GM19372 (cell line): ENCODE measurements at regions not wholly inside any gene's neighbourhood (a gene's known extent, or its start where the extent isn't known, plus 50 kb on each side); places are given as distances from the start of the nearest gene placed in this dataset.
A peak's percentile ranks its signal among the peaks of the same experiment; 100 is the strongest.

Experiments
- ATAC-seq: cut with Tn5 transposase; IDR thresholded peaks from one replicate; pipeline ENCODE4 v1.9.1; 2021; ENCODE audit warnings: mild to moderate bottlenecking, low read depth, moderate library complexity; ENCODE audit not compliant: unreplicated experiment

DNA sequence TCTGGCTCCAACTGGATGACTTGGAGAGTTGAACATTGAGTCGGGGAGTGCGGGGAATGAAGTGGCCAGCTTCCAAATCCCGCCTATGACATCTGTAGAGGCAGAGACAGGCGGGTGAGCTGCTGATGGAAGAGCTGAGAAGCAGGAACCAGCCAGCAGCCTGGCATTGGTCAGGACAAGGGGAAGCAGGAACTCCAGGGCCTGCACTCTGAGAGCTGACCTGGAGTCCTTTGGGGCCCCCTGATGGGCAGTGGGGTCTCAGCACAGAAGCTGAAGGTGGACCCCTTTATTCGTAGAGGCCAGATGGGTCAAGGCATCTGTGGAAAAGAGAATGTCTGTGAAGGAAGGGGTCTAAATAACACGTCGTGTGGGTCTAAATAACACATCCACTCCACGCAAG is 57.0 kb downstream of the SEC61G start:
- ATAC-seq, result no peak

DNA sequence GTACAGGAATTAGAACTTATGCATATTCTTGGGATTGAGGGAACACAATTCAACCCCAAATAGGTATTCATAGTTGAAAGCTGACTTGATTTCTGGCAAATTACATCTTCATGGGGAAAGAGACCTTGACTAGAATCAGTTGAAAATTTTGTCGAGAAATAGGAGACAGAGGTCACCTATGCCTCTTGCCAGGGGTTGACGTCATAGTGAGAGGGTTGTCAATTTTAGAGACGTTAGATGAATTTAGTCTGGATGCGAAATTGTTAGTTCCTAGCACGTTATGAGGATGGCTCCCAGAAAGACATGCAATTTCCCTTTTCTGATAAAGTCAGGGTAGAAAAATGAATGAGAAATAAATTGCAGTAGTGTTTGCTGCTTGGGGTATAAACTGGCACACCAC is 59.3 kb downstream of the SEC61G start:
- no peak for ATAC-seq

DNA sequence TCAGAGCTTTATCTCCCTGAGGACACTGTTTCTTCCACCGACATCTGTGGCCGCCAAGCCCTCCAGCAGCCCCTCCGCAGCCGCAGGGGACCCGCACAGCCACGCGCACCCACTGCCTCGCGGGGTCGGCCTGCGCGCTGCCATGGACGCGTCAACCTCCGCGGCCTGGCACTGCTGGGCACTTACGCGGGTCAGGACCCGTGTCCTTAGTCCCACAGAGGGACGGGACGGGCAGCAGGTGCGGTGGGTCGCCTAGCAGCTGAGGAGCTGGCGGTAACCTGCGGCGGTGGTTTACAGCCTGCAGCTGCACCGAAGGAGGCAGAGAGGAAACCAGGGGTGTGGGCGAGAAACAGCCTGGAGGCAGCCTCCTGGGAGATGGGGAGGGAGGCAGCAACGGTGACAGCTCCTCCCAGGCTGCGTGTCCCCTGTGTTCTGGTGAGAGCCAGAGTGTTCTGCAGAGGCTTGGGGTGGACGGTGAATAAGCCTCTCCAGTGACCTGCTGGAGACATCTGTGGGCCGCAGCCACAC is 61.3 kb downstream of the SEC61G start:
- no peak for ATAC-seq

DNA sequence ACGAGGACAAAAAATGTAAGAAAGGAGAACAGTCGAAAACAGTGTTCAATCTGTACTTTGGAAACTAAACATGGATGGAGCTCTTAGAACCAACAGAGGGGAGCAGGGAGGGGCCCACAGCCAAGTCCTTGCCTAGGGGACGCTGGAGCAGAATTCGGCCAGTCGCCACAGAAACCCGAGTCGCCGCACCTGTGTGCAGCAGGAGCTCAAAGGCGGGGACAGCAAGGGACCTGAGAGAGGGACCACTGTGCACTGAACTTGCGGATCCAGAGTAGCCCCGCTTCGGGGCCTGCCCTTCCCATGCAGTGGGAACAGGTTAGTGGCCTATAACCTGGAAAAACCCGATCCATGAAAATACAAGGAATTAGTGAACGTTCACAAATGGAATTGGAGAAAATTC is 68.1 kb downstream of the SEC61G start:
- no peak for ATAC-seq

- ATAC-seq, result no peak
These were observed 69.0 kb downstream of the SEC61G start for GRCh38 chr7:54690050-54690443.

GRCh38 chr7:54689394-54690049 is 69.5 kb downstream of the SEC61G start:
- ATAC-seq, result no peak

- ATAC-seq, result no peak
These were observed 71.4 kb downstream of the SEC61G start for GRCh38 chr7:54687462-54688212.

GRCh38 chr7:54680377-54681005 is 78.5 kb downstream of the SEC61G start:
- no peak for ATAC-seq

DNA sequence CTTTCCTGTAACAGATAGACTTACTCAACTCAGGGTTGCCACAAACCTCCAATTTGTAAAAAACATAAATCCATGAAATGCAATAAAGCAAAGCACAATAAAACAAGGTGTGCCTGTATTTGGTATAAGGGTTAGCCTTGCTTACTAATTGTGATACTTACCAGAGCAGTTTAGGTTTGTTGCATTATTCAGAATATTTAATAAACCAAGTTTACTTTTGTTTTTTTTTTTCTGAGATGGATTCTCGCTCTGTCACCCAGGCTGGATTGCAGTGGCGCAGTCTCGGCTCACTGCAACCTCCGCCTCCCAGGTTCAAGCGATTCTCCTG is 79.6 kb downstream of the SEC61G start:
- ATAC-seq, result no peak

- ATAC-seq, result no peak
These were observed 80.1 kb downstream of the SEC61G start for GRCh38 chr7:54678763-54679489.

DNA sequence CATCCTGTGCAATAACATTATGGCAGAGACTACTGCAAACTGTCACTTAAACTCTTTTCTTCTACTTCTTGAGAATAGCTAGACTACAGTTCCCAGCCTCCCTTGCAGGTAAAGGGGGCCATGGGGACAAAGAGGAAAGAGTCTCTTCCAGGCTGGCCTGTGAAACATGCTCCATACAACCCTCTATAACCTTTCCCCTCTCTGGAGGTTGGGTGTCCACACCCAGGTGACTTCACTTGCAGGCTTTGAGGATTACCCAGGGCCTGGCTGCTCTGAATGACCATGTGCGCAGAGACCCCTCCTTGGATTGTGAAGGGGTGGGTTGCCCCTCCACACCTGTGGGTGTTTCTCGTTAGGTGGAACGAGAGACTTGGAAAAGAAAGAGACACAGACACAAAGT is 84.1 kb downstream of the SEC61G start:
- ATAC-seq, result no peak

DNA sequence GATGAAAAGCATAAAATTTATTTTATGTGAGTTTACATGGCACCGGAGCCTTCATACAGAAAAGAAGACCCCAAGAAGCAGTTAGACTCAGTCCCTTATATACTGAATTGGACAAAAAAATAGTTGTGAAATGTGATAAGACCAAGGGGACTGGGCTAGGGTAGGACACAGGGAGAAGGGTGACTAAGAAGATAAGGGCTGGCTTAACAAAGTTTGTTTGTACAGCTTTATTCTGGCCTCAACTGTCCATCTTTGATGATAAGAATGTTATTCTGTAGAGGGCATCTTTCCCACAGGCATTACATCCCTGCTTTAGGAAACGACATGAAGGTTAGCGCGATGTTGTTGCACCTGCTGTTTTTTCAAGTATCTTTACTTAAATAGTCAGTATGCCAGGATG is 86.5 kb downstream of the SEC61G start:
- no peak for ATAC-seq

DNA sequence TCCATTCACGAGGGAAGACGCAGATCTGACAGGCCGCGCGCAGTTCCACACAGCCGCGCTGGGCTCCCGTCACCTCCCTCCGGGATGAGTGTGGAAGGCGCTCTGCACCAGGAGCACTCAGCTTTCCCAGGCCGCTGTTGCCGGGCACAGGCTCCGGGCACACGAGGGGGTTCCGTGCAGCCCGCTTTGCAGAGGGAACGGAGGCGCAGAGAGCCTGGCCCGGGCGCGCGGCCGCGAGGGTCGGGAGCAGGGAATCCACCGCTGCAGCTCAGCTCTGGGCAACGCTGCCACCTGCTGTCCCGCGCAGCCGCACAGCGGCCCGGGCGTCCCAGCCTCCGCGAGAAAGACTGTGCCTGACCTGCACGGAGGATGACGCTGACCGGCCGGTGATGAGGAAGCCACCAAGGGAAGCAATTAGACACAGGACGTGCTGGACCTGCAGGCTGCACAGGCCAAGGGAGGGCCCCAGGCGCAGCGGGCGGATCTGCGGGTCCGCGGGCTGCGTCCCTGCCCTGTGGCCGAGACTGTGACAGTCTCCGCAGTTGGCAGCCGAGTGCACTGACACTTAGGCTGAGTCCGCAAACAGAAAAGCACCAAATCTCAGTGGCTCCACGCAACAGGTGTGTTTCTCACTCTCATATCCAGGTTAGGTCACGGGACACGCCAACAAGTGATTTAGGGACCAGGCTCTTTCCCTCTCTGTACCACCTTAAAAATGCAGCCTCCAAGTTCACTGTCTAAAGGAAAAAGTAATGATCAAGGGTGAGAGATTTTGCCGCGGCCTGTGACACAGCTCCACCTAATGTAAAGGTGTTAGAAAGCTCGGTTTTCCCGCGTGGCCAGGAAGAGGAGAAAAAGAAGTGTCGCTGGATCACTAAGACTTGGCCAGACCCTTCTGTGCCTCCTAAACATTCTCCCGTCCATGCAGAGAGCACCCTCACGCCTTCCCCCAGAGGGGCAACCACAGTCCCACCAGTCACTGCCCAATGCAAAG is 94.5 kb downstream of the SEC61G start:
- ATAC-seq, result peak; percentile 92

GRCh38 chr7:54663603-54664234 is 95.3 kb downstream of the SEC61G start:
- no peak for ATAC-seq

GRCh38 chr7:54663186-54663585 is 95.8 kb downstream of the SEC61G start:
- no peak for ATAC-seq

GRCh38 chr7:54662701-54663100 is 96.3 kb downstream of the SEC61G start:
- no peak for ATAC-seq

GRCh38 chr7:54653905-54654304 is 105.1 kb downstream of the SEC61G start:
- ATAC-seq, result no peak

DNA sequence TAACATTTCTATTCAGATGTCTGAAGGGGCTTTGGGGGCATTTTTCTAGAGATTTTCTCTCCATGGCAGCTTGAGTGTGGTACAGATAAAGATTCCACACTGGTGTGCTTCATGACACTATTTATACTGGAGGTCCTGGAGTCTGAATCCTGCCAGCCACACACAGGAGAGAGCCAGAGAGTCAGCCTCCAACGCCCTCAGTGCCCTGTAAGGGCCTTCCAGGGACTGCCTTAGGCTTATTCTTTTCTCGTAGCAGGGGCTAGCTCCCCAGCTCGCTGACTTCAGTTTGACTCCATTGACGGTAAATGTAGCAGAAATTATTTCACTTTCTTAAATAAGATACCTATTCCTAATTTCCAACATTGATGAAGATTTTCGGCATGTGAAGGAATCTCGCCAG is 100.9 kb downstream of the VSTM2A start:
- no peak for ATAC-seq

DNA sequence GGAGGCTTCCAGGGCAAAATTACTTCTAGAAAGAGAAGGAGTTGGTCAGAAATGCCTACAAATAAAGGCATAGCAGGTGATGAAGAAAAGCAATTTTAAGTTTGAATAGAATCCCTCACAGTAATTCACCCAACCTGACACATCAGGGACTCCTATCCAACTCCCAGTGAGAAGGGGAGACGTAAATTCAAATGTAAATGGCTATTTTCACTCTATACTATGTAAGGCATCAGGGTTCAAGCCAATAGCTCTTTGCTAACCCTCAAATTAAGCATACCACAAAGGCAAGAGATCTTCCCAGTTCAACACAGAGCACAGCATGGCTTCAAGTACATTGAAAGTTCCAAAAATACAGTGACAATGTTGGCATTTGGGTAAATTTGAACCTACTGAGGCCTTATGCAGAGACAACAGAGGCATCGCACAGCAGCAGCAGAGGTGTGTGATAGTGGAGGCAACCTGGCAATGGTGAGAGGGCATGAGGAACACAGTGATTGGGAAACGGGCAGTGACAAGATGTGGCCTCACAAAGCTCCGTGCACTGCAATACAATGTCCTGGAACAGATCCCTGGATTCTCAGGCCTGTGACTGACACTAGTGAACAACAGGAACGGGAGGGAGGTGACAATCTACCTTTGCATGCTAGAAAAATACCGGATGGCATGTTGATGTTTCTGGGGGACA is 95.7 kb downstream of the VSTM2A start:
- ATAC-seq, result no peak
